ENCODE measurements at regions not wholly inside any gene's neighbourhood (a gene's known extent, or its start where the extent isn't known, plus 50 kb on each side); places are given as distances from the start of the nearest gene placed in this dataset.

GRCh38 chr3:16834753-16835152, 50.0 kb upstream of the PLCL2 start:
- Histone ChIP-seq H3K27ac (ENCODE audit: low read length) (no peak overlapping the region), H3K79me2 (replicated peaks; ENCODE audit: insufficient read depth, low read length) (no peaks in the 10 kb centered on the region), H3F3A (ENCODE audit: insufficient read depth, low read length, poor library complexity, severe bottlenecking) (no peaks in the 10 kb centered on the region), H4K20me1 (ENCODE audit: insufficient read depth) (no peaks in the 10 kb centered on the region), H3K9me2 (ENCODE audit: insufficient read depth, low read length) (no peaks in the 10 kb centered on the region), H3K4me2 (ENCODE audit: low read length) (no peak overlapping the region), H3K9me3 (ENCODE audit: low read length) (no peaks in the 10 kb centered on the region), H3K9ac (ENCODE audit: low read length) (no peak overlapping the region), H3K4me3 (ENCODE audit: low read length) (no peak overlapping the region), H3K27me3 (ENCODE audit: insufficient read depth, low read depth, low read length) (no peaks in the 10 kb centered on the region), H3K36me3 (ENCODE audit: insufficient read depth, low read length) (no peaks in the 10 kb centered on the region), H2AFZ (ENCODE audit: low read depth, low read length) (no peak overlapping the region)
- TF ChIP-seq REST (IDR thresholded peaks at IDR 0.05; ENCODE audit: borderline replicate concordance) = no peak
